H1 (cell line): ENCODE measurements at regions not wholly inside any gene's neighbourhood (a gene's known extent, or its start where the extent isn't known, plus 50 kb on each side); places are given as distances from the start of the nearest gene placed in this dataset.
A peak's percentile ranks its signal among the peaks of the same experiment; 100 is the strongest.

Source experiments
- CTCF ChIA-PET: fragments of 300-600 bp; sonication (Branson Sonifier 250); formaldehyde crosslinking; loops from one replicate; lab custom pipeline; 2021; ENCODE audit not compliant: partially characterized antibody; lab: Charles Lee
- POLR2A ChIA-PET: fragments of 300-600 bp; sonication (Branson Sonifier 250); formaldehyde crosslinking; loops from one replicate; lab custom pipeline; 2021; ENCODE audit warnings: inconsistent platforms; ENCODE audit not compliant: partially characterized antibody; lab: Charles Lee
- DNase-seq, 2 experiments: peaks; one replicate each; pipeline versions ENCODE4 v3.0.0 to v3.0.0-alpha.2; 2010 to 2022; ENCODE audit warnings: low spot score in 2 of 2, low read depth in 1 of 2, mixed read lengths in 1 of 2
- FAIRE-seq: peaks from 2 replicates; lab custom pipeline; 2011; peaks lifted over from hg19 to GRCh38; lab: Jason Lieb, UNC
- H2AFZ ChIP-seq: 2 replicates; pipeline ENCODE4 v1.8.1; 2012; ENCODE audit warnings: low read length, inconsistent platforms
- H2AK5ac ChIP-seq: 2 replicates; pipeline ENCODE4 v1.6.1; 2013; ENCODE audit warnings: low read depth, low read length
- H2BK120ac ChIP-seq: replicated peaks from 2 replicates; pipeline ENCODE3; 2013; ENCODE audit warnings: low read depth, low read length, inconsistent platforms
- H2BK12ac ChIP-seq: 2 replicates; pipeline ENCODE4 v1.6.1; 2013; ENCODE audit warnings: low read depth, low read length
- H2BK15ac ChIP-seq: 2 replicates; pipeline ENCODE4 v1.6.1; 2013; ENCODE audit warnings: low read length
- H2BK20ac ChIP-seq: 2 replicates; pipeline ENCODE4 v1.6.1; 2013; ENCODE audit warnings: low read length
- H2BK5ac ChIP-seq: 2 replicates; pipeline ENCODE4 v1.6.1; 2013; ENCODE audit warnings: low read depth, low read length
- H3K14ac ChIP-seq: 2 replicates; pipeline ENCODE4 v1.6.1; 2013; ENCODE audit warnings: inconsistent platforms; ENCODE audit not compliant: insufficient read length
- H3K18ac ChIP-seq: 2 replicates; pipeline ENCODE4 v1.6.1; 2013; ENCODE audit warnings: low read length; ENCODE audit errors: extremely low read depth
- H3K23ac ChIP-seq: 2 replicates; pipeline ENCODE4 v1.6.1; 2013; ENCODE audit warnings: inconsistent platforms; ENCODE audit not compliant: insufficient read length
- H3K23me2 ChIP-seq: 2 replicates; pipeline ENCODE4 v1.6.1; 2013; ENCODE audit warnings: low read depth, low read length
- H3K27ac ChIP-seq: 2 replicates; pipeline ENCODE4 v1.6.1; 2011; ENCODE audit warnings: low read depth, low read length, inconsistent platforms
- H3K27me3 ChIP-seq, 4 experiments: replicated peaks in 1 of 4; 1 replicate in 1 of 4; 2 replicates in 3 of 4; pipeline versions ENCODE4 v1.6.1 to v1.8.1; 2011 to 2013; ENCODE audit warnings: low read length in 3 of 4, mild to moderate bottlenecking in 3 of 4, inconsistent platforms in 2 of 4, mixed read lengths in 2 of 4, moderate library complexity in 1 of 4; ENCODE audit not compliant: control insufficient read depth in 3 of 4, insufficient read depth in 3 of 4; ENCODE audit errors: extremely low read depth in 1 of 4
- H3K36me3 ChIP-seq, 4 experiments: 2 replicates each; pipeline versions ENCODE4 v1.6.1 to v1.8.1; 2011 to 2013; ENCODE audit warnings: mild to moderate bottlenecking in 4 of 4, low read length in 3 of 4, moderate library complexity in 2 of 4, control low read depth in 1 of 4, inconsistent platforms in 1 of 4; ENCODE audit not compliant: insufficient read depth in 4 of 4, control insufficient read depth in 2 of 4
- H3K4ac ChIP-seq: replicated peaks from 2 replicates; pipeline ENCODE3; 2013; ENCODE audit warnings: low read length, low read depth, mixed read lengths, inconsistent platforms; ENCODE audit not compliant: insufficient read length
- H3K4me1 ChIP-seq, 4 experiments: replicated peaks in 1 of 4; 1 replicate in 1 of 4; 2 replicates in 3 of 4; pipeline versions ENCODE4 v1.6.1 to v1.8.1; 2011 to 2013; ENCODE audit warnings: low read length in 3 of 4, inconsistent platforms in 2 of 4, mixed read lengths in 1 of 4; ENCODE audit not compliant: insufficient read depth in 4 of 4, control insufficient read depth in 3 of 4
- H3K4me2 ChIP-seq, 2 experiments: 2 replicates each; pipeline versions ENCODE4 v1.6.1 to v1.8.1; 2011 to 2013; ENCODE audit warnings: low read depth in 2 of 2, low read length in 2 of 2, control low read depth in 1 of 2, inconsistent platforms in 1 of 2, mild to moderate bottlenecking in 1 of 2; ENCODE audit not compliant: insufficient read depth in 1 of 2
- H3K4me3 ChIP-seq, 4 experiments: fragments of 200-600, 300-600 bp in 1 of 4; sonication (generic), shearing (Covaris generic), sonication (Bioruptor Twin) in 1 of 4; 2 replicates each; pipeline versions ENCODE4 v1.5.1 to v1.8.1; 2011 to 2016; ENCODE audit warnings: low read length in 4 of 4, low read depth in 3 of 4, control low read depth in 2 of 4, inconsistent platforms in 2 of 4, mild to moderate bottlenecking in 2 of 4, mixed read lengths in 1 of 4, moderate library complexity in 1 of 4; ENCODE audit not compliant: insufficient read depth in 2 of 4; ENCODE audit errors: extremely low read depth in 1 of 4
- H3K56ac ChIP-seq: replicated peaks from 2 replicates; pipeline ENCODE3; 2013; ENCODE audit warnings: low read depth, mild to moderate bottlenecking, mixed read lengths, low read length, inconsistent platforms; ENCODE audit not compliant: insufficient read length
- H3K79me1 ChIP-seq: 2 replicates; pipeline ENCODE4 v1.6.1; 2013; ENCODE audit warnings: low read depth, low read length, control low read depth
- H3K79me2 ChIP-seq, 2 experiments: 2 replicates each; pipeline versions ENCODE4 v1.6.1 to v1.8.1; 2012 to 2013; ENCODE audit warnings: low read length in 2 of 2, mild to moderate bottlenecking in 2 of 2, inconsistent platforms in 1 of 2; ENCODE audit not compliant: insufficient read depth in 2 of 2, control insufficient read depth in 1 of 2
- H3K9ac ChIP-seq, 4 experiments: replicated peaks in 1 of 4; 1 replicate in 1 of 4; 2 replicates in 3 of 4; pipeline versions ENCODE4 v1.6.1 to v1.8.1; 2011 to 2013; ENCODE audit warnings: low read depth in 3 of 4, low read length in 3 of 4, control low read depth in 2 of 4, mild to moderate bottlenecking in 2 of 4, moderate library complexity in 2 of 4, inconsistent platforms in 1 of 4; ENCODE audit errors: extremely low read depth in 1 of 4
- H3K9me3 ChIP-seq, 2 experiments: 2 replicates each; pipeline versions ENCODE4 v1.6.1 to v1.8.1; 2012 to 2013; ENCODE audit warnings: mild to moderate bottlenecking in 2 of 2, moderate library complexity in 2 of 2, control low read depth in 1 of 2, inconsistent platforms in 1 of 2, low read depth in 1 of 2, low read length in 1 of 2, mixed read lengths in 1 of 2; ENCODE audit not compliant: insufficient read depth in 2 of 2
- H4K20me1 ChIP-seq, 2 experiments: replicated peaks in 1 of 2; 2 replicates each; pipeline versions ENCODE3 to v1.8.1; 2011 to 2013; ENCODE audit warnings: inconsistent platforms in 2 of 2, low read length in 2 of 2, mild to moderate bottlenecking in 1 of 2; ENCODE audit not compliant: insufficient read depth in 2 of 2, control insufficient read depth in 1 of 2
- H4K5ac ChIP-seq: 2 replicates; pipeline ENCODE4 v1.6.1; 2013; ENCODE audit warnings: low read length, low read depth, mixed read lengths, inconsistent platforms; ENCODE audit not compliant: insufficient read length
- H4K8ac ChIP-seq: 2 replicates; pipeline ENCODE4 v1.8.0; 2013; ENCODE audit warnings: mild to moderate bottlenecking, moderate library complexity, low read length, inconsistent platforms; ENCODE audit not compliant: insufficient read depth; ENCODE audit errors: extremely low read depth
- H4K91ac ChIP-seq: replicated peaks from 2 replicates; pipeline ENCODE3; 2013; ENCODE audit warnings: low read length, mixed read lengths, inconsistent platforms; ENCODE audit not compliant: insufficient read length
- BCL11A ChIP-seq, 2 experiments: IDR thresholded peaks; one replicate each; pipeline ENCODE4 v1.6.1; 2011; ENCODE audit warnings: low read depth in 2 of 2, low read length in 2 of 2, mild to moderate bottlenecking in 2 of 2
- CBX8 ChIP-seq: fragments of 300-800, 300-1000 bp; sonication (generic); IDR thresholded peaks from 2 replicates; pipeline ENCODE4 v1.7.1; 2016; ENCODE audit warnings: low read depth, low read length, borderline replicate concordance
- HDAC2 ChIP-seq, 2 experiments: fragments of 300-600 bp in 1 of 2; sonication (generic) in 1 of 2; IDR thresholded peaks; 2 replicates each; pipeline ENCODE4 v1.6.1; 2011 to 2012; ENCODE audit warnings: low read depth in 2 of 2, low read length in 2 of 2, mild to moderate bottlenecking in 2 of 2, moderate library complexity in 2 of 2, borderline replicate concordance in 1 of 2, inconsistent platforms in 1 of 2
- RFX5 ChIP-seq: IDR thresholded peaks from 2 replicates; pipeline ENCODE4 v1.6.1; 2011; ENCODE audit warnings: low read depth, low read length, improper control_type of control experiment, borderline replicate concordance
- SIRT6 ChIP-seq: IDR thresholded peaks from one replicate; pipeline ENCODE4 v1.7.1; 2012; ENCODE audit warnings: low read length, inconsistent platforms
- TEAD4 ChIP-seq: IDR thresholded peaks from 2 replicates; pipeline ENCODE4 v1.6.1; 2012; ENCODE audit warnings: low read depth, low read length, inconsistent platforms, mixed read lengths
- YY1 ChIP-seq: IDR thresholded peaks from 2 replicates; pipeline ENCODE4 v1.6.1; 2011; ENCODE audit warnings: low read depth, mild to moderate bottlenecking, low read length
- WGBS, 2 experiments: shearing (Covaris generic) in 1 of 2; methylation state at CpG; one replicate each; pipeline versions ENCODE4 v1.1.6 to v1.1.7; 2013 to 2015; ENCODE audit warnings: low lambda C conversion rate in 2 of 2, mixed read lengths in 2 of 2, inconsistent platforms in 1 of 2, low coverage in 1 of 2, missing lambda C conversion rate in 1 of 2; ENCODE audit not compliant: insufficient replicate concordance in 2 of 2, insufficient coverage in 1 of 2, insufficient read length in 1 of 2; ENCODE audit errors: extremely low coverage in 1 of 2, missing lambda C conversion rate in 1 of 2; 5-methylcytosine and 5-hydroxymethylcytosine counted together

GRCh38 chr1:112840631-112841624 is 115.1 kb downstream of the SLC16A1 start:
- Histone ChIP-seq H3K9me3 (no peaks in the 10 kb centered on the region), H2BK20ac (peak overlapping the region; percentile 3; the same call in 1 of the 2 replicates), H3K23ac (no peak overlapping the region), H3K4me1 (peaks cover 0 to 8% (median 4%) of the 10 kb centered on the region in 4 experiments; a peak in 4 of 7 replicates), H3K23me2 (no peaks in the 10 kb centered on the region), H3K56ac (no peak overlapping the region), H2BK120ac (peak overlapping the region; percentile 76), H3K4ac (no peak overlapping the region), H3K79me1 (no peaks in the 10 kb centered on the region), H3K18ac (no peak overlapping the region), H4K20me1 (no peaks in the 10 kb centered on the region), H4K8ac (no peak overlapping the region), H2BK5ac (0 out of 2 replicates have a peak overlapping the region, but pooled peaks have one; percentile 18), H3K79me2 (no peaks in the 10 kb centered on the region), H3K4me2 (no peak overlapping the region), H2AK5ac (0 out of 2 replicates have a peak overlapping the region, but pooled peaks have one; percentile 75), H3K4me3 (no peak overlapping the region), H3K27me3 (no peaks in the 10 kb centered on the region), H3K27ac (no peak overlapping the region), H4K91ac (peak overlapping the region; percentile 5), H2BK15ac (no peak overlapping the region; the same call in 1 of the 2 replicates), H2AFZ (no peak overlapping the region), H3K14ac (no peak overlapping the region), H2BK12ac (peak overlapping the region; percentile 96), H3K36me3 (no peaks in the 10 kb centered on the region), H4K5ac (no peak overlapping the region), H3K9ac (no peak overlapping the region)
- CTCF ChIA-PET = interaction anchor here (0.7 to 2.2 kb wide), 3 partner anchors 8 to 133 kb away, joined by 3 to 8 read pairs (median 3); no protein-coding TSS in a partner anchor
- FAIRE-seq (no peak), DNase-seq (no peak)
- whole genome bisulfite sequencing, 2 experiments = 83% methylated on average over 7 of the region's 7 CpGs; no CpG with 5 or more reads in 1 of the 2 experiments
- TF ChIP-seq SIRT6 (no peak), YY1 (no peak), BCL11A (IDR thresholded peaks at IDR 0.05; ENCODE audit: low read depth in 2 of 2, low read length in 2 of 2) (no peak), TEAD4 (no peak), HDAC2 (IDR thresholded peaks at IDR 0.05; ENCODE audit: borderline replicate concordance in 1 of 2, low read depth in 2 of 2, low read length in 2 of 2) (no peak), CBX8 (no peak), RFX5 (no peak)
- POLR2A ChIA-PET = interaction anchor here (1.7 kb wide), 1 partner anchor 15 kb away, joined by 4 read pairs; no protein-coding TSS in a partner anchor
